Dedifferentiated amniotic fluid mesenchymal stem cell (primary cell): ENCODE measurements at regions not wholly inside any gene's neighbourhood (a gene's known extent, or its start where the extent isn't known, plus 50 kb on each side); places are given as distances from the start of the nearest gene placed in this dataset.

Experiments
- DNase-seq: peaks from one replicate; pipeline ENCODE4 v3.0.0-alpha.2; 2016; ENCODE audit errors: extremely low spot score

GRCh38 chr10:128421371-128422160, 295.3 kb upstream of the MKI67 start:
- DNase-seq, result no peak

DNA sequence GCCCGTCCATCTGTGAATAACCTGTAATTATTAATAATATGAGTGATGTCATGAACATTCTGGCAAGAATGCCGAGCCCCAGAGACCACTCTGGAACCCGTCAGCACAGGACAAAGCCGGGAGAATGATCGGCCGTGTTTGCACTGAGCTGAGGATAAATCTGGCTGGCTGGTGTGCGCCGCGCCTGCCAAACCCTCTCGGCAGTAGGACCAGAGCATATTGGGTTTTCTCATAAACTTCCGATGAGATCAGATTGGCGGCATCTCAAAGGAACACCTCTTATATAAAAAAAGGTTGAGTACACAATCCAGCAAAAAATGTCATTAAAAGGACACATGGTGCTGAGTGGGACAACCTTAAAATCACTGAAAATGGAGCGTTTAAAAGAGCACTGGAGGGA, 296.0 kb upstream of the MKI67 start:
- no peak for DNase-seq

DNA sequence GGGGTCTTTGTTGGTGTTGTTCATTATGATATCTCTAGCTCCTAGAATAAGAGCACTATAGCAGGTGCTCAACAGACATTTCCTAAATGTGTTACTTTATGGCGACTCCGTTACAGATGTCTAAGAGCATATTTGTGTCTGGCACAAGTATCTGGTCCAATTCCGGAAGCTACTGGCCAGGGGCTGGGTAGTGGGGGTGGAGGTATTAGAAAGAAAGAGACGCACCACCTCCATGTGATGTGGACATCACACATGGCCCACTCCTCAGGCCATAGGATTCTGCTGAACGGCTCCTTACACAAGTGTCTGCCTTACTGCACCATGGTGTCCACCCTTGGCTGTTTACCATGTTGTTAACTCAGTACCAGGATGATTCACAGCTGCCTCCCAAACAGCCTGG, 296.8 kb upstream of the MKI67 start:
- DNase-seq, result no peak

- DNase-seq, result no peak
Measured at GRCh38 chr10:128429321-128429720, 303.1 kb upstream of the MKI67 start.

DNA sequence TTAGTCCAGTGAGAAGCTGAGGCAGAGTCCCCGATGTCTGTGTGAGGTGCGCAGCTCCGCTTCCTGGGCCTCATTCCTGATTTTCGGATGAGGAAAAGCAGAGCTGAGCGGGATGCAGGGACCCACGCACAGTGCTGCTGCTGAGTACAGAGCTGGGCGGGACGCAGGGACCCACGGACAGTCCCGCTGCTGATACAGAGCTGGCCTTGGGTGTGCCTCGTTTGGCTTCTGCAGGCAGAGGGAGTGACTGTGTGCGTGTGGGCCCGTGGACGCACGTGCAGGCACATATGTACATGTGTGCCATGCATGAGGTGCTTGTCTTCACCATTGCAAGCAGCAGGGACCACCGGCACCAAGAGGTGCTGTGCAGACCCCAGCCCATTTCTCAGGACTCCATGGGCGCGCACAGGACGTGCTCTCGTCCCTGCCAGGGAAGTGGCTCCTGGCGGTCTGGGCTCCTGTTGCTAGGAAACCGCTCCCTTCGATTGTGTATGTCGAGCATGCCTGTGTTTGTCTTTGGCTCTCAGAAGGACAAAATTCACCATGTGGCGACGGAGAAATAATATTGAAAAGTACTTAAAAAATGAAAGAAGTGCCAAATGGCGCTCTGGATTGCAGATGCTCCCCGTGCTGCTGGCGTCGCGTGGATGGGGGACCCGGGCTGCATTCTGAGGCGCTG, 303.8 kb upstream of the MKI67 start:
- DNase-seq, result no peak

DNA sequence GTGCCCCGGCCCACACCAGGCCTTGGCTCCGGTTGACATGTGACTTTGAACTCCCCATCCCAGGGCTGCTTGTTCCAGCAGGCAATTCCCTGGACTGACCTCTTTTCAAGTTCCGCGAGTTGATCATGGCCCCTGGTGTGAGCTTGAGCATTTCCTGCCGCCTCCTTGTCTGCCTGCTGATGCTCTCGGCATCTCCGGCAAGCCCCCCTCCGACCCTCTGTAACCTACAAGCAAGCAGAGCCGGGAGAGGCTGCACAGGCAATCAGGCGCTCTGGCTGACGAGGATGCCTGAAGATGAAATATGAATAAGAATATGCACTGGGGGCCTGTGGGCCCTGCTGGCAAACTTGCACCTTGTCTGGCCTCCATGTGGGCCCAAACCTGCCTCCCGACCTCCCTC, 304.9 kb upstream of the MKI67 start:
- no peak for DNase-seq

- no peak for DNase-seq
Measured at GRCh38 chr10:128431506-128431905, 305.3 kb upstream of the MKI67 start.

- no peak for DNase-seq
Measured at GRCh38 chr10:128432011-128432410, 305.8 kb upstream of the MKI67 start.

DNA sequence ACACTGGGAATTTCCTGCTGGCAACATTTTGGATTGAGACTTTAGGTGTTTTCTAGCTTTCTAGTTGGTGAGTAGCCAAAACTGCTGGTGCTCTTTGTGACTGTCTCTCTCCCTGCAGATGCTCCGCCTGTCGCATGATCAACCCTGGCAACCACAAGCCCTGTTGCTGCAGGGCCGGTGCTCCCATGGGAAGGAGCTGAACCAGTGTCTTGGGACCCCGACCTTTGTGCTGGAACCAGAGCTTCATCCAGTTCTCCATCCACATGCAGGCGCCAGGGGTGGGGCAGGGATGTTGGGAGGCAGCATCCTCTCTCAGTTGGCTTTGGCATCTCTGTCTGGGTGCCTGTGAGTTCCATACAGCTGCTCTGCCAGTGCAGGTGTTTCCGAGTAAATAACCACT, 306.2 kb upstream of the MKI67 start:
- no peak for DNase-seq

GRCh38 chr10:128435811-128436210, 309.6 kb upstream of the MKI67 start:
- DNase-seq, result no peak

DNA sequence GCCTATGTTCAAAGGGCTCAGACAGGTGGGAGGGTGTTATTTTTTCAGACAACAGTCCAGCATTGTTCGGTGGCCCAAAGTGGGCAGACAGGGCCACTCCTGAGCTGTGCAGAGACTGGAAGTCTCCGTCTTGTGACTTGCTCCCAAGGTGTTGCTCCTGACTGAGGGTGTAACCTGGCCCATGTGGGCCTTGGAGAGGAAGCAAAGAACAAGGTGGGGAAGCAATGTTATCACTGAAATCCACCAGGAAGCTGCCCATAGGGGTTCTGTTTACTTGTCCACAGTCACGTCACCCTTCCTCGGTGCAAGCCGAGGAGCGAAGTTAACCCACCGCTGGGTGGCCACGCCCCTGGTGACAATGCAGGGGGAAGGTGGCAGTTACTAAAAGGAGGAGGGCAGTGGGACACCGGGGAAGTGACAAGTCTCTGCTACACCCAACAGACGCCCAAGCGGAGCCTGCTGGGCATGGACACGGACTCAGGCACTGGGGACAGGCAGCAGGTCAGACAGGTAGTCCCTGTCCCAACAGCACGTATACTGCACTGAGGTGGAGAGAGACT, 311.6 kb upstream of the MKI67 start:
- DNase-seq, result no peak

DNA sequence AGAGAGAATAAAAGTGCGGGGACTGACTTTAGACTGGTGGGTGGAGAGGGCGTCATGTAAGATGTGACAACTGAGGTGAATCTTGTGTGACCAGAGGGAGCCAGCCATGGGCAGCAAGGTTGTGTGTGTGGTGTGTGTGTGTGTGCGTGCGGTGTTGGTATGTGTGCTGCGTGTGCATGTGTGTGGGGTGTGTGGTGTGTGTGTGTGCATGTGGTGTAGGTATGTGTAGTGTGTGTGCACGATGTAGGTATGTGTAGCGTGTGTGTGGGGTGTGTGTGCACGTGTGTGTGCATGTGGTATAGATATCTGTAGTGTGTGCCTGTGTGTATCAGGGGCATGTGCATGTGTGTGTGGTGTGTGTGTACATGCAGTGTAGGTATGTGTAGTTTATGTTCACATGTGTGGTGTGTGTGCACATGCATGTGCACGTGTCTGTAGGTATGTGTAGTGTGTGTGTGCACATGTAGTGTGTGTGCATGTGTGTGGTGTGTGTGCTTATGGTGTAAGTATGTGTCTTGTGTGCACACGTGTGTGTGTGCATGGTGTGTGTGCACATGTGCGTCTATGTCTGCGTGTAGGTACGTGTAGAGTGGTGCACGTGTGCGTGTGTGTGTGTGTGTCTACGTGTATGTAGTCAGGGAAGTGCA, 312.3 kb upstream of the MKI67 start:
- no peak for DNase-seq

DNA sequence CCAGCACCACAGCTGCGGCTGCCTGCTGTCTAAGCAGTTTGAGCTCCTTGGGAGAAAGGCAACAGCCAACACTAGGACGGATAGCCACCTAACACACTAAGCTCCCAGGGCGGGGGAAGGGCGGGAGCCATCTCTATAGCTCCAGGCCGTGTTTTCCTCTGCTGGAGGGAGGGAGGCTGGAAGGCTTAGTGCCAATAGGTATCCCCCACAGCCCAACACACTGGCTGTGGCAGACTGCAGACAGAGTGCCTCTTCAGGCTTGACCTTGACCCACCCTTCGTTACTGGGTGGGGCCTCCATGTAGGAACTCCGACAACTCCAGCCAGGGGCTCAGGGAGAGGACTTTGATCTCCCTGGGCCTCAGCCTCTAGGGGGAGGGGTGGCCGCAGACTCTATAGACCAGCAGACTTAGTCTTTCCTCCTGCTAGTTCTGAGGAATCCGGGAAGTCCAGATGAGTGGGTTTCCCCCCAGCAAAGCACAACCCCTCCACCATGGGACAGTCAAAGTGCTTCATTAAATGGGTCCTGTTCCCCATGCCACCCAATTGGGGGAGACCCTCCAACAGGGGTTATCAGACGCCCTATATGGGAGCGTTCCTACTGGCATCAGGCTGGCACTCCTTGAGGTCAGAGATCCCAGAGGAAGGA, 314.4 kb upstream of the MKI67 start:
- no peak for DNase-seq

GRCh38 chr10:128443925-128444518, 317.8 kb upstream of the MKI67 start:
- DNase-seq, result no peak

DNA sequence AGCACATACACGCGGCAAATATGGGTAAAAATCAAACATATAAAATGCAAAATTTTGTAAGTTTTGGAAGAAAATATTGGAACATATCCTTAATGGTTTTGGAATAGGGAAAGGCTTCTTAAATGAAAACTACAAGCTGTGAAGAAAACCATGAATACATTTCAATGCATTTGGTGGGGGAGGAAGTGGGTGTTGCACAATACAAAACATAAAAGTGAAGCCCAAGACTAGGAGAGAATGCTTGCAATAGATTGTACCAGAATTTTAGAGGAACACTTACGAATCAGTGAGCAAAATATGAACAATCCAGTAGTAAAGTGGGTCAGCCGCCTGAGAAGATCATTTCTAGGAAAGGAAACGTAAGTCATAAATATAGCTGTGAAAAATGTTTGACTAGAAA, 322.6 kb upstream of the MKI67 start:
- DNase-seq, result no peak

- DNase-seq, result no peak
Measured at GRCh38 chr10:128451879-128452278, 325.7 kb upstream of the MKI67 start.

GRCh38 chr10:128456271-128456670, 330.0 kb upstream of the MKI67 start:
- DNase-seq, result no peak

GRCh38 chr10:128457136-128457535, 330.9 kb upstream of the MKI67 start:
- no peak for DNase-seq

GRCh38 chr10:128461991-128462390, 335.8 kb upstream of the MKI67 start:
- DNase-seq, result no peak

DNA sequence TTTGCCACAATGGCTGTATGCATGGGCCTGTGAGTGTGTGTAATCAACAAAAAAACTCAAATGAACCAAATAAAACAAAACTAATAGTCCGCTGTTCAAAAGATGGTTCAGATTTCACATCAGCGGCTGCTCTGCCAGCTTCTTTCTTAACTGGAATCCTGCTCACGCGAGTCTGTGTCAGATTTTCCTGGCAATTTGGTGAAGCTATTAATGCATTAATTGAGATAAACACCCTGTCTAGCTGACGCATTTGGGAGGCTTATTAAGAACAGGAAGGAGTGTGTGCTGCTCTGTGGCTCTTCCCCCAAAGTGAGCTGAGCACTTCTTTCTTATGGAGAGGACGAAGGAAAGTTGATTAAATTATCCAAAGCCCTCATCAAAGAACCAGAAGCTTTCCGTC, 336.6 kb upstream of the MKI67 start:
- DNase-seq, result no peak

DNA sequence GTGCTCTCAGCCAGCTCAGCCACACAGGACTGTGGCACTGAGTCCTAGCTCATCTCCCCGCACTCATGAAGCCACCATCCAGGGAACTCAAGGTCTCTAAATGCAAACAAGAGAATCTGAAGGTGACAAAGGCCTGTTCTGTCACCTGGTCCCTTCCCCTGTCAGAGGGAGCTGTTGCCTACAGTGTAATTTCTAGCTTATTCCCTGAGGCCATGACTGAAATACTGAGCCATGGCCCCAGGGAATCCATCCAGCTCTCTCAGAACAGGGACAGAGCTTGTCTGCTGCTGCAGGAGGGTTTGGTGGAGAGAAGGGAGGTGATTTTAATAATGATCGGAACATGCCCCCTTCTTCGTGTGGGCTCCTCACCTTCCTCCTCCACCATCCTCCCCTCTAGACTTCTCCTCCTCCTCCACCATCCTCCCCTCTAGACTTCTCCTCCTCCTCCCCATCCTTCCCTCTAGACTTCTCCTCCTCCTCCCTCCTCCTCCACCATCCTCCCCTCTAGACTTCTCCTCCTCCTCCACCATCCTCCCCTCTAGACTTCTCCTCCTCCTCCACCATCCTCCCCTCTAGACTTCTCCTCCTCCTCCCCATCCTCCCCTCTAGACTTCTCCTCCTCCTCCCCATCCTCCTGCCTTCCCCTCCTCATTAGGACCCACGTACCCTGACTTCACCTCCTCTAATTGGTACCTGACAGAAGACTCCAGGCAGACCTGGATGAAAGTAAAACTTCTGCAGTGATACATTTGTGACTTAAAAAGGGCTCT, 338.0 kb upstream of the MKI67 start:
- DNase-seq, result peak; percentile 47
